ENCODE measurements at regions not wholly inside any gene's neighbourhood (a gene's known extent, or its start where the extent isn't known, plus 50 kb on each side); places are given as distances from the start of the nearest gene placed in this dataset.

DNA sequence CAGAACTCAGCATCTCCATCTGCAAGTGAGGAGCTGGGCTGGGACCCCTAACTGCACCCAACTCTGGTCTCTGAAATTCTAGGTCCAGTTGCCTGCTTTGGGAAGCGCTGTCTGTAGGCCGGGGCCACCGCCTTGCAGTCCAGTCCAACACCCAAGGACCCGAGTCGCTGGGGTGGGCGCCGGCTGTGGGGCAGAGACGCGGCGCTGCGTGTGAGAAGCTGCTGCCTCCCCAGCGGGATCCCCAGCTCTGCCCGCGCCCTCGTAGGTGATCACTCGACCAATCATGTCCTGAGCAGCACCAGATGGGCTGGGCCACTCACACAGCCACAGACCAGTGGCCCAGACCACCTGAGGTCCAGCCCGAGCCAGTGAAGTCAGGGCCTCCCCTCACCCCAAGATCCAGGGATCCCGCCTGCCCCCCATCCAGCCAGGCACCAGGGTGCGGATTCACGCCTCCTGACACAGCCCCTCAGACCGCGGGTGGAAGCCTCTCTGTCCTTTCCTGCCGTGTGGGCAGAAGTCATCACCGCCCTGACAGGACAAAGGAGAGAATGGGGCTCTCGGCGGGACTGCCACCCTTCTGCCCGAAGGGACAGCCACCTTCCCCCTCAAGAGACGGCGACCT lies 67.4 kb upstream of the ADGRA1 start:
- no peak overlapping the region for H2AFZ ChIP-seq
- WGBS (ENCODE audit: low lambda C conversion rate, missing lambda C conversion rate) = 95% methylated on average over 28 of the region's 29 CpGs
- no peak overlapping the region for H3K4me2 ChIP-seq
- no peaks in the 10 kb centered on the region for H3K9me2 ChIP-seq (replicated peaks; ENCODE audit: insufficient read depth)
- TF ChIP-seq, protein P1, sequence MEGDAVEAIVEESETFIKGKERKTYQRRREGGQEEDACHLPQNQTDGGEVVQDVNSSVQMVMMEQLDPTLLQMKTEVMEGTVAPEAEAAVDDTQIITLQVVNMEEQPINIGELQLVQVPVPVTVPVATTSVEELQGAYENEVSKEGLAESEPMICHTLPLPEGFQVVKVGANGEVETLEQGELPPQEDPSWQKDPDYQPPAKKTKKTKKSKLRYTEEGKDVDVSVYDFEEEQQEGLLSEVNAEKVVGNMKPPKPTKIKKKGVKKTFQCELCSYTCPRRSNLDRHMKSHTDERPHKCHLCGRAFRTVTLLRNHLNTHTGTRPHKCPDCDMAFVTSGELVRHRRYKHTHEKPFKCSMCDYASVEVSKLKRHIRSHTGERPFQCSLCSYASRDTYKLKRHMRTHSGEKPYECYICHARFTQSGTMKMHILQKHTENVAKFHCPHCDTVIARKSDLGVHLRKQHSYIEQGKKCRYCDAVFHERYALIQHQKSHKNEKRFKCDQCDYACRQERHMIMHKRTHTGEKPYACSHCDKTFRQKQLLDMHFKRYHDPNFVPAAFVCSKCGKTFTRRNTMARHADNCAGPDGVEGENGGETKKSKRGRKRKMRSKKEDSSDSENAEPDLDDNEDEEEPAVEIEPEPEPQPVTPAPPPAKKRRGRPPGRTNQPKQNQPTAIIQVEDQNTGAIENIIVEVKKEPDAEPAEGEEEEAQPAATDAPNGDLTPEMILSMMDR (IDR thresholded peaks at IDR 0.05; ENCODE audit: poor library complexity) = no peak
- TF ChIP-seq EZH2 (IDR thresholded peaks at IDR 0.05; ENCODE audit: borderline replicate concordance) = no peak
- TF ChIP-seq EZH2phosphoT487 (IDR thresholded peaks at IDR 0.05; ENCODE audit: low read depth, severe bottlenecking, unreplicated experiment) = no peak
- no peaks in the 10 kb centered on the region for H3K27me3 ChIP-seq
- no peaks in the 10 kb centered on the region for H3K79me2 ChIP-seq
- H3K36me3 ChIP-seq (replicated peaks; ENCODE audit: insufficient read depth, low read depth) = no peaks in the 10 kb centered on the region
- no peak for DNase-seq (ENCODE audit: low spot score)
- H3K4me3 ChIP-seq = no peak overlapping the region
- no peaks in the 10 kb centered on the region for H4K20me1 ChIP-seq (ENCODE audit: insufficient read depth, poor library complexity, severe bottlenecking)
- no peaks in the 10 kb centered on the region for H3K9me3 ChIP-seq (ENCODE audit: low read depth)
- H3K27ac ChIP-seq = no peak overlapping the region
- no peaks in the 10 kb centered on the region for H3K4me1 ChIP-seq (ENCODE audit: insufficient read depth)

DNA sequence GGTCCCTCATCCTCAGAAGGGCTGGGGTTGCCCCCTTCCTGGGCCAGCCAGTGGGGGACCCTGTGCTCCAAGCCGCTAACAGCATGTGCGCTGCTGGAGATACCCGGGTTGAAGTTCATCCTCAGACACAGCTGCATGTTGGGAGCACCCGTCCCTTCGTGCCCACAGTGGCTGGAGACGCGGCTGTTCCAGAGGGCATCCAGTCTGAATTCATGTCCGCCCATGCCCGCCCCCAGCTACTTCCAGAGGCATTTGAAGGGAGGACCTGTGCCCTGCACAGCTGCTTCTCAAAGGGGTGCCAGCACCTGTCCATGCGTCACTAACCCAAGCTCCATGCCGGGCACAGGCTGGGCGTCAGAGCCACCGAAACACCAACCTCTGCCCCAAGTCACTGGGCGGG lies 68.1 kb upstream of the ADGRA1 start:
- WGBS (ENCODE audit: low lambda C conversion rate, missing lambda C conversion rate) = 97% methylated on average over 14 of the region's 14 CpGs
- H3K9me2 ChIP-seq (replicated peaks; ENCODE audit: insufficient read depth) = no peaks in the 10 kb centered on the region
- no peaks in the 10 kb centered on the region for H3K79me2 ChIP-seq
- TF ChIP-seq, protein P1 (IDR thresholded peaks at IDR 0.05; ENCODE audit: poor library complexity) = no peak
- TF ChIP-seq EZH2 (IDR thresholded peaks at IDR 0.05; ENCODE audit: borderline replicate concordance) (no peak), EZH2phosphoT487 (IDR thresholded peaks at IDR 0.05; ENCODE audit: low read depth, severe bottlenecking, unreplicated experiment) (no peak)
- H3K27ac ChIP-seq = no peak overlapping the region
- no peaks in the 10 kb centered on the region for H3K27me3 ChIP-seq
- H3K4me2 ChIP-seq = no peak overlapping the region
- no peak for DNase-seq (ENCODE audit: low spot score)
- no peaks in the 10 kb centered on the region for H3K4me1 ChIP-seq (ENCODE audit: insufficient read depth)
- no peaks in the 10 kb centered on the region for H3K9me3 ChIP-seq (ENCODE audit: low read depth)
- no peaks in the 10 kb centered on the region for H3K36me3 ChIP-seq (replicated peaks; ENCODE audit: insufficient read depth, low read depth)
- no peaks in the 10 kb centered on the region for H4K20me1 ChIP-seq (ENCODE audit: insufficient read depth, poor library complexity, severe bottlenecking)
- no peak overlapping the region for H3K4me3 ChIP-seq
- no peak overlapping the region for H2AFZ ChIP-seq

DNA sequence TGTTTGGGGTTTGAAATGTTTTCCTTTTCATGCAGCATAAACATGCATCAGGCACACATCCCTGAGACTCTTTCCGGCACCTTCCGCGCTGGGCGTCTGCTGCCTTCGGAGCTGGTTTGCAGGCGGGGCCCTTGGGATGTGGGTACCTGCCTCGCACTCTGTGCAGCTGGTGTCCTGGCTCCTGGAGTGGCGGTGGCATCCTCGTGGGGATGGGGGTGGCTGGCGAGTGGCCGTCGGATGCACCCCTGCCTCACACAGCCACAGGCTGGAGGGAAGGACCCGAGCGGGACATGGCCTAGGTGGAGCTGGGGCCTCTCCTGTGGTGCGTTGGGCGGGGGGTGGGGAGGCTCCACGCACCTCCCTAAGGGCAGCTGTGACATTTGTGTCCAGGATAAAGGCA lies 68.5 kb upstream of the ADGRA1 start:
- H3K9me2 ChIP-seq (replicated peaks; ENCODE audit: insufficient read depth) = no peaks in the 10 kb centered on the region
- no peaks in the 10 kb centered on the region for H3K79me2 ChIP-seq
- no peak overlapping the region for H3K4me3 ChIP-seq
- WGBS (ENCODE audit: low lambda C conversion rate, missing lambda C conversion rate) = 95% methylated on average over 15 of the region's 17 CpGs
- H3K27me3 ChIP-seq = no peaks in the 10 kb centered on the region
- no peaks in the 10 kb centered on the region for H3K9me3 ChIP-seq (ENCODE audit: low read depth)
- no peaks in the 10 kb centered on the region for H3K4me1 ChIP-seq (ENCODE audit: insufficient read depth)
- no peak overlapping the region for H3K27ac ChIP-seq
- no peaks in the 10 kb centered on the region for H3K36me3 ChIP-seq (replicated peaks; ENCODE audit: insufficient read depth, low read depth)
- TF ChIP-seq, protein P1 (IDR thresholded peaks at IDR 0.05; ENCODE audit: poor library complexity) = no peak
- TF ChIP-seq EZH2phosphoT487 (IDR thresholded peaks at IDR 0.05; ENCODE audit: low read depth, severe bottlenecking, unreplicated experiment) = no peak
- TF ChIP-seq EZH2 (IDR thresholded peaks at IDR 0.05; ENCODE audit: borderline replicate concordance) = no peak
- H4K20me1 ChIP-seq (ENCODE audit: insufficient read depth, poor library complexity, severe bottlenecking) = no peaks in the 10 kb centered on the region
- no peak for DNase-seq (ENCODE audit: low spot score)
- no peak overlapping the region for H2AFZ ChIP-seq
- H3K4me2 ChIP-seq = no peak overlapping the region

Data from hepatocyte (in vitro differentiated cells).